GM20000 (cell line): ENCODE measurements at regions not wholly inside any gene's neighbourhood (a gene's known extent, or its start where the extent isn't known, plus 50 kb on each side); places are given as distances from the start of the nearest gene placed in this dataset.

Experiments
- DNase-seq: peaks from one replicate; pipeline ENCODE4 v3.0.0; 2012; ENCODE audit warnings: low spot score
- TF ChIP-seq, protein P1 (sequence below): IDR thresholded peaks from 2 replicates; pipeline ENCODE4 v1.5.1; 2012; ENCODE audit warnings: mild to moderate bottlenecking, control low read depth; ENCODE audit errors: extremely low read depth, missing control alignments

DNA sequence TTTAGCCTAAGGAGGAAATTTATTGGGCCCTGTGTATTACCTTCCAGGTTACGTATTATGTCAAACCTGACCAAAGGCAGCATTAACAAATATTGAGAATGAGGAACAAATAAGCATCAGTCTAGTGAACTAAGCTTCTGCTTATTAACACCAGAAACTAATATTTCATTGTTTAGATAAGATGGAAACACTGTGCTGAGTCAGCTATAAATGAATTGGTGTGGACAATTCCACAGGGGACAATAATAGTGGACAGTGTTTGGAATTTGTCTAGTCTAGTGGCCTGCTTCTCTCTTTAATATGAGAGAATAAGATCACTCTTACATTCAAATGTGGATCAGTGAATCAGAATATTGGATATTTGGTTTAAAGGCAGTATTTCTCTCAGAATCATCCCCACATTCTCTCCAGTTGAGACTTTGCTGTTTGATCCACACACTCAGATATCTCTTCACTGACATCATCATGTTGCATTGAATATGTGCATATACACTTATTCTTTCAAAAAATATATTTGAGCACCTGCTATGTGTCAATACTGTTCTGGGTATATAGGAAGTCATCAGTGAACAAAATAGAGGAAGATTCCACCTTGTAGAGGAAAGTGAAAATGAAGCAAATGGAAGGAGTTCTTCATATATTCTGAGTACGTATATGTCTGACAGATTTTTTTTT is 136.3 kb downstream of the DIO2 start:
- TF ChIP-seq, protein P1, sequence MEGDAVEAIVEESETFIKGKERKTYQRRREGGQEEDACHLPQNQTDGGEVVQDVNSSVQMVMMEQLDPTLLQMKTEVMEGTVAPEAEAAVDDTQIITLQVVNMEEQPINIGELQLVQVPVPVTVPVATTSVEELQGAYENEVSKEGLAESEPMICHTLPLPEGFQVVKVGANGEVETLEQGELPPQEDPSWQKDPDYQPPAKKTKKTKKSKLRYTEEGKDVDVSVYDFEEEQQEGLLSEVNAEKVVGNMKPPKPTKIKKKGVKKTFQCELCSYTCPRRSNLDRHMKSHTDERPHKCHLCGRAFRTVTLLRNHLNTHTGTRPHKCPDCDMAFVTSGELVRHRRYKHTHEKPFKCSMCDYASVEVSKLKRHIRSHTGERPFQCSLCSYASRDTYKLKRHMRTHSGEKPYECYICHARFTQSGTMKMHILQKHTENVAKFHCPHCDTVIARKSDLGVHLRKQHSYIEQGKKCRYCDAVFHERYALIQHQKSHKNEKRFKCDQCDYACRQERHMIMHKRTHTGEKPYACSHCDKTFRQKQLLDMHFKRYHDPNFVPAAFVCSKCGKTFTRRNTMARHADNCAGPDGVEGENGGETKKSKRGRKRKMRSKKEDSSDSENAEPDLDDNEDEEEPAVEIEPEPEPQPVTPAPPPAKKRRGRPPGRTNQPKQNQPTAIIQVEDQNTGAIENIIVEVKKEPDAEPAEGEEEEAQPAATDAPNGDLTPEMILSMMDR = no peak
- DNase-seq = no peak

DNA sequence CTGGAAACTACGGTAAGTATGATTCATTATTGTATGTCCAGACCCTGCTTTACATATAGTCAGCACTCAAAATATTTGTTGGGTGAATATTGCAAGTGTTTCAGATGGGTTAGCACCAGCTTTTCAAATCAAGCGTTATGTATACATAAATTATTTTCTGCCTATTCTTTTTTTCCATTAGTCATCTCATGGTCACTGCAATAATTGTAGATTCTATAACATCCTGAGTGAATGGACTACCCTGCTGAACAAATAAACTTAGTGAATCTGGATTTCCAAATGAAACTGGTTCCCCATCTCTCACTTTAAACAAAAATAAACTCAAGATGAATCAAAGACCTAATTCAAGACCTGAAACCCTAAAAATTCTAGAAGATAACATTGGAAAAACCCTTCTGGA is 152.3 kb downstream of the DIO2 start:
- TF ChIP-seq, protein P1 = no peak
- no peak for DNase-seq

DNA sequence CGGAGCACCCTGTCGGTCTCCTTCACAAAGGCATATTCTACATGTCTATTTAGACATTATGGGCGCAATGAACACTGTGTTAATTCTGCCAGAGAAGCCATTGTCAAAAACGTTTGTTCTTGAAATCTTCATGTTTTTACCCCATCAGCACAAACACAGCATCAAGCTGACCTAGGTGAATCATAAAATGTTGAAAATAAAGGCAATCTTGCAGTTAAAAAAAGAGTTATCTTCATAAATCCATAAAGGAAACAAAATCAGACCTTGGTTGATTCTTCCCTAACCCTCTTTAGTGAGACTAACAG is 154.9 kb downstream of the DIO2 start:
- no peak for DNase-seq
- TF ChIP-seq, protein P1 = no peak

DNA sequence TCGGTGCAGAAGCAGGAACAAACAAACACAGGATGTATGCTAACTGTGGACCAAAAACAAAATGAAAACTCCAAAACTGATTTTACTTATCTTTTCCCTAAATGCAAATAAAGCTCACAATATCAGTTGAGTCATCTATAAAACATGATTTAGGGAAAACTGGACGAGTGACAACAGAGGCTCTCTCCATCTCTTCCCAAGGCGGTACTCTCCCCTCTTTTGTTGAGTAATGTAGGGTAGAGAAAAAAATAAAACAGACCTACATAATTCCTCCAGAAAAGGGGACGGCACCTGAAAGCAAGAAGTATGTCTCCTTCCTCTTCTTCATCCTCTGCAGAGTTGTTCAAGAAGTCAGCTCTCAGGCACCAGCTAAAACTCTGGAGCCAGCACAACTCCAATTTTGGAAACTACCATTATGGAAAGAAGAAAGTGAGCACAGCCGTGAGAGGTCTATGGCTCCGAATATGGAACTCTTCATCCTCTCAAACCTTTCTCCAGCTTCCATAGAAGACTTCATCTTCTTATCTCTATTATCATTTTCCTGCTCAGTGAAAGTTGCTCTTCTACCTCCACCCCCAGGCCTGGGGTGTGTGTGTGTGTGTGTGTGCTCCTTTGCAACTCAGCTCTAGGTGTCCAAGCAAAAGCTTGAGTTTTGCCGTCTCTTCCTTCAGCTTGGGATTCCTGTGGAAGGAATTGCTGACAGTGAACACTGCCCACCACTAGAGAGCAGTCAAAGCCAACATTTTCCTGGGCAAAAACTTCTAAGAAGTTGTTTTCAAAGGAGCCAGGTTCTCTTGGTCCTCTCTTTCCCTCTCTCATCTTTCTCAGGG is 155.4 kb downstream of the DIO2 start:
- peak; percentile 9 for DNase-seq
- TF ChIP-seq, protein P1 = peak; percentile 43

DNA sequence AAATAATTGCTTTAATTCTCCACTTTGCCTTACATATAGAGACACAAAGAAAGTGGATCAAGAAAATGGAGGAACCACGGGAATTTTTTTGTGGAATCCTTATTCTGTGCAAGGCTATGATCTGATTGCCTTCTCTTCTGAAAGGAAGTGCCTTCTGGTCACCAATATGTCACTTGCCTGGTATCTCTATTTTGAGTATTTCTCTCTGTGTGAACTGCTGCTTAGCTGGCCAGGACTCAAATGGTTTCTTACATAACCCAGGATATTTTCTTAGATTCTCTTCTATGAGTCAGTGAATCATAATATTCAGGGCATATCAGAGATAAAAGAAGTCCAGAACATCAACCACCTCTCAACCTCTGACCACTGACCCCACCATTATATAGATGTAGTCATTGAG is 156.1 kb downstream of the DIO2 start:
- DNase-seq = no peak
- TF ChIP-seq, protein P1 = no peak

DNA sequence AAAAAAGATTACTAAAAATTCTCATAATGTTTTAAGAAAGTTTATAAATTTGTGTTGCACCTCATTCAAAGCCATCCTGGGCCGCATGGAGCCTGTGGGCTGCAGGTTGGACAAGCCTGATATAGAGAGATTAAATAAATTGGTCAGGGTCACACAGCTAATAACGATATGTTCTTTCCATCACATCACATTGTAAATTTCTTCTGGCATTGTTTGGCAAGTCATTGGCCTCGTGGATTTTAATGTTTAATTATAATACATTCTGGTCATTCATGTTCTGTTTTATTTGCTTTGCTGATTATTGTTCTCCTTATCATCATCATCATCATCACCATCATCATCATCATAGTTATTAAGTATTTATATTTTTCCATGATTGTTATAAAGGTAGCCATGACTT is 157.3 kb downstream of the DIO2 start:
- no peak for DNase-seq
- TF ChIP-seq, protein P1 = no peak

DNA sequence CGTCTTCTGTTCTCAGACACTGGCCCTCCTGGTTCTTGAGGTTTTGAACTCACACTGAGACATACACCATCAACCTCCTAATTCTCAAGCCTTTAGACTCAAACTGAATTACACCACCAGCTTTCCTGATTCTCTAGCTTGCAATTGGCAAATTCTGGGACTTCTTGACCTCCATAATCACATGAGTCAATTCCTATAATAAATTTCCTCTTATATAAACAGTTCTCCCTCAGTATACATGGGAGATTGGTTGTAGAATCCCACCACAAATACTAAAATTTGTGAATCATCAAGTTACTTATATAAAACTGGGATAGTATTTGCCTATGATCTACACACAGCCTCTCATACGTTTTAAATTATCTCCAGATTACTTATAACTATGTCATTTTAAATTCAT is 162.2 kb downstream of the DIO2 start:
- TF ChIP-seq, protein P1 = no peak
- DNase-seq = no peak
